IMR-90 (cell line): ENCODE measurements at regions not wholly inside any gene's neighbourhood (a gene's known extent, or its start where the extent isn't known, plus 50 kb on each side); places are given as distances from the start of the nearest gene placed in this dataset.

ENCODE experiments used
- ATAC-seq: fragments of 200-7000 bp; cut with Tn5 transposase; 2 replicates; pipeline ENCODE4 v1.9.1; 2020; ENCODE audit warnings: low read depth, mild to moderate bottlenecking, moderate library complexity
- BruUV-seq: library from RNA; stranded (reverse); fragments of 400-500 nt; replicated peaks from 2 replicates; lab custom pipeline; 2021; lab: Mats Ljungman, UMichigan
- CTCF ChIA-PET: fragments of 300-600 bp; formaldehyde crosslinking; extraction: SDS; loops from one replicate; lab custom pipeline; 2021; ENCODE audit warnings: antibody characterized with exemption; lab: Yijun Ruan, JAX
- POLR2A ChIA-PET: fragments of 300-600 bp; sonication (Branson Sonifier 250); formaldehyde crosslinking; loops from one replicate; lab custom pipeline; 2022; ENCODE audit warnings: antibody characterized with exemption; ENCODE audit not compliant: unreplicated experiment; lab: Charles Lee
- DNase-seq: peaks from one replicate; pipeline ENCODE4 v3.0.0; 2013
- H2AFZ ChIP-seq: replicated peaks from 2 replicates; pipeline ENCODE3; 2013; ENCODE audit warnings: low read length, mild to moderate bottlenecking; ENCODE audit not compliant: poor library complexity
- H2AK5ac ChIP-seq: 2 replicates; pipeline ENCODE4 v1.6.1; 2013; ENCODE audit warnings: low read depth, low read length, inconsistent platforms
- H2AK9ac ChIP-seq: replicated peaks from 2 replicates; pipeline ENCODE3; 2013; ENCODE audit warnings: mild to moderate bottlenecking, low read depth, low read length, moderate library complexity; ENCODE audit not compliant: poor library complexity
- H2BK120ac ChIP-seq: 2 replicates; pipeline ENCODE4 v1.6.1; 2013; ENCODE audit warnings: low read depth, low read length, inconsistent platforms
- H2BK15ac ChIP-seq: 3 replicates; pipeline ENCODE4 v1.6.1; 2013; ENCODE audit warnings: low read depth, low read length, inconsistent platforms
- H2BK20ac ChIP-seq: 2 replicates; pipeline ENCODE4 v1.6.1; 2013; ENCODE audit warnings: low read depth, mild to moderate bottlenecking, inconsistent platforms, low read length, moderate library complexity
- H2BK5ac ChIP-seq: 2 replicates; pipeline ENCODE4 v1.6.1; 2013; ENCODE audit warnings: mild to moderate bottlenecking, low read depth, low read length, inconsistent platforms; ENCODE audit not compliant: poor library complexity, severe bottlenecking
- H3K14ac ChIP-seq: replicated peaks from 2 replicates; pipeline ENCODE4 v1.6.1; 2013; ENCODE audit warnings: low read depth, low read length, inconsistent platforms
- H3K18ac ChIP-seq: 2 replicates; pipeline ENCODE4 v1.6.1; 2013; ENCODE audit warnings: low read depth, low read length, control low read depth
- H3K23ac ChIP-seq: 2 replicates; pipeline ENCODE4 v1.6.1; 2013; ENCODE audit warnings: low read depth, low read length, inconsistent platforms
- H3K27ac ChIP-seq: 2 replicates; pipeline ENCODE4 v1.5.1; 2013; ENCODE audit warnings: mild to moderate bottlenecking, control low read depth, low read length; ENCODE audit not compliant: insufficient read depth
- H3K27me3 ChIP-seq: 2 replicates; pipeline ENCODE4 v1.6.1; 2013; ENCODE audit warnings: low read length; ENCODE audit not compliant: control insufficient read depth, insufficient read depth
- H3K36me3 ChIP-seq: 2 replicates; pipeline ENCODE4 v1.6.1; 2013; ENCODE audit warnings: low read length, mixed read lengths; ENCODE audit not compliant: control insufficient read depth, insufficient read depth
- H3K4ac ChIP-seq: 2 replicates; pipeline ENCODE4 v1.6.1; 2013; ENCODE audit warnings: low read depth, low read length, inconsistent platforms
- H3K4me1 ChIP-seq: 2 replicates; pipeline ENCODE4 v1.6.1; 2013; ENCODE audit warnings: low read length, mixed read lengths; ENCODE audit not compliant: control insufficient read depth, insufficient read depth
- H3K4me2 ChIP-seq: 2 replicates; pipeline ENCODE4 v1.6.1; 2013; ENCODE audit warnings: low read depth, mild to moderate bottlenecking, control low read depth, low read length, moderate library complexity
- H3K4me3 ChIP-seq: 2 replicates; pipeline ENCODE4 v1.5.1; 2013; ENCODE audit warnings: low read depth, mild to moderate bottlenecking, control low read depth, low read length, moderate library complexity; ENCODE audit not compliant: insufficient read depth
- H3K56ac ChIP-seq: 2 replicates; pipeline ENCODE4 v1.6.1; 2013; ENCODE audit warnings: low read length, inconsistent platforms; ENCODE audit not compliant: insufficient read depth; ENCODE audit errors: extremely low read depth
- H3K79me1 ChIP-seq, 2 experiments: 2 replicates each; pipeline ENCODE4 v1.6.1; 2013; ENCODE audit warnings: low read length in 2 of 2, inconsistent platforms in 1 of 2, low read depth in 1 of 2
- H3K9ac ChIP-seq: 2 replicates; pipeline ENCODE4 v1.6.1; 2013; ENCODE audit warnings: low read depth, low read length, control low read depth
- H3K9me1 ChIP-seq: 2 replicates; pipeline ENCODE4 v1.6.1; 2013; ENCODE audit warnings: low read length, inconsistent platforms; ENCODE audit not compliant: insufficient read depth
- H3K9me3 ChIP-seq: 2 replicates; pipeline ENCODE4 v1.6.1; 2013; ENCODE audit warnings: low read length; ENCODE audit not compliant: control insufficient read depth, insufficient read depth
- H4K20me1 ChIP-seq: 2 replicates; pipeline ENCODE4 v1.6.1; 2013; ENCODE audit warnings: low read length, inconsistent platforms; ENCODE audit not compliant: insufficient read depth
- H4K5ac ChIP-seq: 2 replicates; pipeline ENCODE4 v1.6.1; 2013; ENCODE audit warnings: mild to moderate bottlenecking, low read depth, low read length, control low read depth
- H4K8ac ChIP-seq, 2 experiments: 2 replicates each; pipeline ENCODE4 v1.6.1; 2013; ENCODE audit warnings: low read depth in 2 of 2, low read length in 2 of 2, control low read depth in 1 of 2, inconsistent platforms in 1 of 2
- H4K91ac ChIP-seq: 2 replicates; pipeline ENCODE4 v1.6.1; 2013; ENCODE audit warnings: low read depth, low read length, inconsistent platforms; ENCODE audit not compliant: insufficient read depth
- BHLHE40 ChIP-seq: fragments of 150-350 bp; IDR thresholded peaks from 2 replicates; pipeline ENCODE4 v1.6.1; 2016; ENCODE audit warnings: mild to moderate bottlenecking, low read depth, low read length
- CEBPB ChIP-seq: IDR thresholded peaks from 2 replicates; pipeline ENCODE4 v1.6.1; 2012; ENCODE audit warnings: low read depth, low read length, improper control_type of control experiment
- CHD1 ChIP-seq: IDR thresholded peaks from 2 replicates; pipeline ENCODE4 v1.6.1; 2012; ENCODE audit warnings: low read depth, low read length, improper control_type of control experiment
- CTCF ChIP-seq: conservative IDR thresholded peaks from 2 replicates; pipeline ENCODE4 v1.5.1; 2012; ENCODE audit warnings: mild to moderate bottlenecking, low read depth, low read length, improper control_type of control experiment
- FOS ChIP-seq: fragments of 150-350 bp; IDR thresholded peaks from 2 replicates; pipeline ENCODE4 v1.6.1; 2016; ENCODE audit warnings: low read depth, low read length
- MAZ ChIP-seq: IDR thresholded peaks from 2 replicates; pipeline ENCODE4 v1.6.1; 2012; ENCODE audit warnings: low read depth, mild to moderate bottlenecking, low read length, improper control_type of control experiment, moderate library complexity, borderline replicate concordance
- NFE2L2 ChIP-seq: fragments of 150-350 bp; IDR thresholded peaks from 2 replicates; pipeline ENCODE4 v1.6.1; 2016; ENCODE audit warnings: low read depth, mild to moderate bottlenecking, low read length
- RAD21 ChIP-seq: IDR thresholded peaks from 2 replicates; pipeline ENCODE4 v1.6.1; 2012; ENCODE audit warnings: low read length, improper control_type of control experiment
- RCOR1 ChIP-seq: IDR thresholded peaks from 2 replicates; pipeline ENCODE4 v1.6.1; 2012; ENCODE audit warnings: mild to moderate bottlenecking, low read length, improper control_type of control experiment; ENCODE audit not compliant: insufficient replicate concordance
- RFX5 ChIP-seq: IDR thresholded peaks from 2 replicates; pipeline ENCODE4 v1.8.0; 2012; ENCODE audit warnings: low read depth, mild to moderate bottlenecking, low read length, moderate library complexity
- SMC3 ChIP-seq: fragments of 150-350 bp; IDR thresholded peaks from 2 replicates; pipeline ENCODE4 v1.6.1; 2016; ENCODE audit warnings: low read depth, mild to moderate bottlenecking, antibody characterized with exemption, low read length, moderate library complexity
- USF2 ChIP-seq: fragments of 150-350 bp; IDR thresholded peaks from 2 replicates; pipeline ENCODE4 v1.6.1; 2017; ENCODE audit warnings: mild to moderate bottlenecking, antibody characterized with exemption, low read length, low read depth
- WGBS, 2 experiments: methylation state at CpG; one replicate each; pipeline versions ENCODE4 v1.1.5 to v1.1.7; 2013; ENCODE audit warnings: missing lambda C conversion rate in 2 of 2; ENCODE audit not compliant: insufficient read length in 1 of 2; ENCODE audit errors: extremely low coverage in 2 of 2; 5-methylcytosine and 5-hydroxymethylcytosine counted together
- dilution Hi-C: fragments of 300-500 bp; cut with HindIII; formaldehyde crosslinking; loops from one replicate; pipeline ENCODE4 v1.14.3; 2018; ENCODE audit warnings: low sequenced_read_pairs; ENCODE audit not compliant: unreplicated experiment
- in situ Hi-C: fragments of 300-500 bp; cut with MboI; formaldehyde crosslinking; loops from 3 replicates; pipeline ENCODE4 v1.14.3; 2019; ENCODE audit warnings: low sequenced_read_pairs, inconsistent platforms, mixed read lengths
- intact Hi-C: fragments of 100-400 bp; cut with micrococcal nuclease; formaldehyde crosslinking; loops from 2 replicates; pipeline ENCODE4 v1.10.0; 2022

- H4K20me1 ChIP-seq = no peaks in the 10 kb centered on the region
- H3K4ac ChIP-seq = no peak overlapping the region
- no peak overlapping the region for H2AFZ ChIP-seq
- no peak overlapping the region for H3K27ac ChIP-seq
- no peak overlapping the region for H3K23ac ChIP-seq
- H3K56ac ChIP-seq = no peak overlapping the region
- DNase-seq (no peak), ATAC-seq (no peak)
- H2AK9ac ChIP-seq = no peak overlapping the region
- in situ Hi-C loops (no loop called here), dilution Hi-C loops (no loop called here), intact Hi-C loops (no loop called here)
- H3K9me3 ChIP-seq = peaks cover 16% of the 10 kb centered on the region
- WGBS, 2 experiments = no CpG with 5 or more reads among the region's 3 CpGs
- ChIA-PET CTCF (no interaction called here), POLR2A (no interaction called here)
- no peak overlapping the region for H4K8ac ChIP-seq
- no peaks in the 10 kb centered on the region for H3K27me3 ChIP-seq
- H3K18ac ChIP-seq = no peak overlapping the region
- H2BK120ac ChIP-seq = no peak overlapping the region
- H4K5ac ChIP-seq = no peak overlapping the region
- no peak overlapping the region for H3K4me2 ChIP-seq
- H3K4me3 ChIP-seq = no peak overlapping the region
- no peaks in the 10 kb centered on the region for H3K4me1 ChIP-seq
- H3K14ac ChIP-seq = no peak overlapping the region
- H3K79me1 ChIP-seq = no peaks in the 10 kb centered on the region
- BruUV-seq = no TSS peak
- TF ChIP-seq NFE2L2 = no peak
- no peak for TF ChIP-seq RFX5
- TF ChIP-seq FOS = no peak
- TF ChIP-seq CEBPB = no peak
- no peak for TF ChIP-seq RAD21
- no peak for TF ChIP-seq RCOR1
- no peak for TF ChIP-seq MAZ
- TF ChIP-seq CHD1 = no peak
- TF ChIP-seq SMC3 = no peak
- no peak for TF ChIP-seq USF2
- TF ChIP-seq BHLHE40 = no peak
- no peak for TF ChIP-seq CTCF
- H2BK20ac ChIP-seq = no peak overlapping the region
- no peak overlapping the region for H2AK5ac ChIP-seq
- H3K9ac ChIP-seq = no peak overlapping the region
- no peak overlapping the region for H4K91ac ChIP-seq
- no peaks in the 10 kb centered on the region for H3K36me3 ChIP-seq
- H3K9me1 ChIP-seq = no peaks in the 10 kb centered on the region
- no peak overlapping the region for H2BK15ac ChIP-seq
- no peak overlapping the region for H2BK5ac ChIP-seq
Measured at GRCh38 chr17:22484826-22485225, 792.5 kb downstream of the KCNJ18 start.
